SK-N-SH treated with all-trans-retinoic acid at 6 μM for 48 hours (cell line): ENCODE measurements at regions not wholly inside any gene's neighbourhood (a gene's known extent, or its start where the extent isn't known, plus 50 kb on each side); places are given as distances from the start of the nearest gene placed in this dataset.

Experiments used
- ATAC-seq: fragments of 200-7000 bp; cut with Tn5 transposase; 3 replicates; pipeline ENCODE4 v1.9.1; 2020; ENCODE audit warnings: mild to moderate bottlenecking, moderate library complexity
- ARNTL ChIP-seq: fragments of 450-650 bp; formaldehyde crosslinking; IDR thresholded peaks from 2 replicates; pipeline ENCODE4 v1.5.0; 2020; ENCODE audit warnings: low read depth, mild to moderate bottlenecking, moderate library complexity, borderline replicate concordance
- BACH2 ChIP-seq: fragments of 250-450 bp; sonication (Bioruptor Pico); IDR thresholded peaks from 2 replicates; pipeline ENCODE4 v1.9.0; 2021; ENCODE audit warnings: mild to moderate bottlenecking, borderline replicate concordance
- CSDC2 ChIP-seq: fragments of 250-450 bp; sonication (Bioruptor Pico); IDR thresholded peaks from 2 replicates; pipeline ENCODE4 v1.5.0; 2020; ENCODE audit warnings: mild to moderate bottlenecking, moderate library complexity
- CSRNP3 ChIP-seq: fragments of 250-450 bp; sonication (Bioruptor Pico); IDR thresholded peaks from 2 replicates; pipeline ENCODE4 v1.5.1; 2021; ENCODE audit warnings: mild to moderate bottlenecking, moderate library complexity
- ESRRG ChIP-seq: fragments of 250-450 bp; sonication (Bioruptor Pico); IDR thresholded peaks from 2 replicates; pipeline ENCODE4 v1.6.1; 2021; ENCODE audit warnings: mild to moderate bottlenecking
- GLIS3 ChIP-seq: fragments of 250-450 bp; sonication (Bioruptor Pico); IDR thresholded peaks from 2 replicates; pipeline ENCODE4 v1.5.0; 2020; ENCODE audit warnings: mild to moderate bottlenecking, moderate library complexity
- ISL1 ChIP-seq: fragments of 250-450 bp; sonication (Bioruptor Pico); IDR thresholded peaks from 2 replicates; pipeline ENCODE4 v2.1.2; 2022; ENCODE audit warnings: mild to moderate bottlenecking, moderate library complexity
- PATZ1 ChIP-seq: fragments of 250-450 bp; sonication (Bioruptor Pico); IDR thresholded peaks from 2 replicates; pipeline ENCODE4 v1.8.0; 2020; ENCODE audit warnings: mild to moderate bottlenecking, moderate library complexity, borderline replicate concordance
- POU6F1 ChIP-seq: fragments of 250-450 bp; sonication (Bioruptor Pico); IDR thresholded peaks from 2 replicates; pipeline ENCODE4 v1.8.0; 2021; ENCODE audit warnings: low read depth, mild to moderate bottlenecking, moderate library complexity, borderline replicate concordance
- PPARA ChIP-seq: fragments of 250-450 bp; sonication (Bioruptor Pico); IDR thresholded peaks from 2 replicates; pipeline ENCODE4 v1.5.0; 2020; ENCODE audit warnings: mild to moderate bottlenecking, borderline replicate concordance
- RARB ChIP-seq: fragments of 250-450 bp; sonication (Bioruptor Pico); IDR thresholded peaks from 2 replicates; pipeline ENCODE4 v1.8.0; 2021; ENCODE audit warnings: mild to moderate bottlenecking, moderate library complexity
- SNAI2 ChIP-seq: fragments of 250-450 bp; sonication (Bioruptor Pico); IDR thresholded peaks from 2 replicates; pipeline ENCODE4 v1.5.0; 2020; ENCODE audit warnings: mild to moderate bottlenecking, moderate library complexity
- TCF4 ChIP-seq: fragments of 250-450 bp; sonication (Bioruptor Pico); IDR thresholded peaks from 2 replicates; pipeline ENCODE4 v1.8.0; 2021; ENCODE audit warnings: mild to moderate bottlenecking, moderate library complexity, borderline replicate concordance
- TSHZ2 ChIP-seq: fragments of 250-450 bp; sonication (Bioruptor Pico); IDR thresholded peaks from 2 replicates; pipeline ENCODE4 v1.5.0; 2020; ENCODE audit warnings: mild to moderate bottlenecking, moderate library complexity
- ZC3H10 ChIP-seq: fragments of 250-450 bp; sonication (Bioruptor Pico); IDR thresholded peaks from 2 replicates; pipeline ENCODE4 v1.5.1; 2021; ENCODE audit warnings: mild to moderate bottlenecking, moderate library complexity
- ZFP3 ChIP-seq: fragments of 250-450 bp; sonication (Bioruptor Pico); IDR thresholded peaks from 2 replicates; pipeline ENCODE4 v1.5.0; 2020; ENCODE audit warnings: mild to moderate bottlenecking, moderate library complexity
- ZFP30 ChIP-seq: fragments of 450-650 bp; formaldehyde crosslinking; IDR thresholded peaks from 2 replicates; pipeline ENCODE4 v1.5.0; 2022; ENCODE audit warnings: mild to moderate bottlenecking, moderate library complexity
- ZNF565 ChIP-seq: fragments of 450-650 bp; formaldehyde crosslinking; conservative IDR thresholded peaks from 2 replicates; pipeline ENCODE4 v1.5.0; 2020; ENCODE audit warnings: low read depth, mild to moderate bottlenecking, moderate library complexity
- ZNF70 ChIP-seq: fragments of 450-650 bp; formaldehyde crosslinking; IDR thresholded peaks from 2 replicates; pipeline ENCODE4 v1.5.0; 2020; ENCODE audit warnings: mild to moderate bottlenecking, moderate library complexity
- ZNF8 ChIP-seq: fragments of 450-650 bp; formaldehyde crosslinking; IDR thresholded peaks from 2 replicates; pipeline ENCODE4 v1.5.0; 2020; ENCODE audit warnings: mild to moderate bottlenecking, moderate library complexity

GRCh38 chr6:16001158-16001557 is 127.7 kb upstream of the MYLIP start (continued):
- no peak for TF ChIP-seq ISL1
- TF ChIP-seq, all 23 proteins: peak for 0

- no peak for ATAC-seq
- TF ChIP-seq SNAI2 (CRISPR knock-in tag), result no peak
These were observed 129.7 kb upstream of the MYLIP start for GRCh38 chr6:15999201-15999600.

- no peak for ATAC-seq
- TF ChIP-seq RARB (CRISPR knock-in tag), result no peak
- peak; percentile 76 for TF ChIP-seq ISL1
These were observed 131.1 kb upstream of the MYLIP start for GRCh38 chr6:15997586-15998388.

GRCh38 chr6:15996030-15996429 is 132.9 kb upstream of the MYLIP start:
- ATAC-seq, result no peak
- TF ChIP-seq SNAI2 (CRISPR knock-in tag) (no peak), CSRNP3 (CRISPR knock-in tag) (no peak)
- TF ChIP-seq, all 23 proteins: peak for 0

GRCh38 chr6:15995493-15995892 is 133.4 kb upstream of the MYLIP start:
- TF ChIP-seq ZNF70 (CRISPR knock-in tag) (no peak), TCF4 (CRISPR knock-in tag) (peak; percentile 75; the same call in 1 of the 2 replicates)
- TF ChIP-seq, all 23 proteins: peak for 1
- ATAC-seq, result no peak

GRCh38 chr6:15994814-15995459 is 133.9 kb upstream of the MYLIP start:
- TF ChIP-seq ZNF8 (CRISPR knock-in tag) (no peak), PATZ1 (CRISPR knock-in tag) (no peak), PPARA (CRISPR knock-in tag) (no peak), BACH2 (CRISPR knock-in tag) (no peak), CSRNP3 (CRISPR knock-in tag) (no peak), ZFP30 (no peak), ISL1 (no peak), ZFP3 (no peak)
- no peak for ATAC-seq

GRCh38 chr6:15993716-15994228 is 135.1 kb upstream of the MYLIP start:
- no peak for ATAC-seq
- TF ChIP-seq BACH2 (CRISPR knock-in tag), result no peak
- TF ChIP-seq POU6F1, result no peak
- no peak for TF ChIP-seq CSDC2
- TF ChIP-seq ZC3H10 (CRISPR knock-in tag), result no peak
- no peak for TF ChIP-seq ZNF565 (CRISPR knock-in tag)
- no peak for TF ChIP-seq ZNF8 (CRISPR knock-in tag)
- no peak for TF ChIP-seq ARNTL (CRISPR knock-in tag)
- no peak for TF ChIP-seq TSHZ2 (CRISPR knock-in tag)
- no peak for TF ChIP-seq PPARA (CRISPR knock-in tag)
- no peak for TF ChIP-seq GLIS3
- no peak for TF ChIP-seq TCF4 (CRISPR knock-in tag)
- no peak for TF ChIP-seq ESRRG (CRISPR knock-in tag)
